ENCODE measurements at regions not wholly inside any gene's neighbourhood (a gene's known extent, or its start where the extent isn't known, plus 50 kb on each side); places are given as distances from the start of the nearest gene placed in this dataset.

GRCh38 chrX:16454926-16455325 lies 195.0 kb upstream of the S100G start:
- TF ChIP-seq, protein P1, sequence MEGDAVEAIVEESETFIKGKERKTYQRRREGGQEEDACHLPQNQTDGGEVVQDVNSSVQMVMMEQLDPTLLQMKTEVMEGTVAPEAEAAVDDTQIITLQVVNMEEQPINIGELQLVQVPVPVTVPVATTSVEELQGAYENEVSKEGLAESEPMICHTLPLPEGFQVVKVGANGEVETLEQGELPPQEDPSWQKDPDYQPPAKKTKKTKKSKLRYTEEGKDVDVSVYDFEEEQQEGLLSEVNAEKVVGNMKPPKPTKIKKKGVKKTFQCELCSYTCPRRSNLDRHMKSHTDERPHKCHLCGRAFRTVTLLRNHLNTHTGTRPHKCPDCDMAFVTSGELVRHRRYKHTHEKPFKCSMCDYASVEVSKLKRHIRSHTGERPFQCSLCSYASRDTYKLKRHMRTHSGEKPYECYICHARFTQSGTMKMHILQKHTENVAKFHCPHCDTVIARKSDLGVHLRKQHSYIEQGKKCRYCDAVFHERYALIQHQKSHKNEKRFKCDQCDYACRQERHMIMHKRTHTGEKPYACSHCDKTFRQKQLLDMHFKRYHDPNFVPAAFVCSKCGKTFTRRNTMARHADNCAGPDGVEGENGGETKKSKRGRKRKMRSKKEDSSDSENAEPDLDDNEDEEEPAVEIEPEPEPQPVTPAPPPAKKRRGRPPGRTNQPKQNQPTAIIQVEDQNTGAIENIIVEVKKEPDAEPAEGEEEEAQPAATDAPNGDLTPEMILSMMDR (IDR thresholded peaks at IDR 0.05) = no peak
- TF ChIP-seq POLR2A (IDR thresholded peaks at IDR 0.05) = no peak

Data from thyroid gland (tissue), 4 donors.